Neural cell (in vitro differentiated cells): ENCODE measurements at regions not wholly inside any gene's neighbourhood (a gene's known extent, or its start where the extent isn't known, plus 50 kb on each side); places are given as distances from the start of the nearest gene placed in this dataset.

Experiments used
- H2AFZ ChIP-seq: fragments of 200-600, 300-800 bp; sonication (generic), shearing (Covaris generic); 2 replicates; pipeline ENCODE4 v1.6.0; 2014; ENCODE audit warnings: low read depth, mild to moderate bottlenecking, antibody characterized with exemption, low read length, moderate library complexity
- H3F3A ChIP-seq: fragments of 200-600 bp; shearing (Covaris generic); 2 replicates; pipeline ENCODE4 v1.6.1; 2016; ENCODE audit warnings: mild to moderate bottlenecking, moderate library complexity, mixed read lengths, antibody characterized with exemption, low read length; ENCODE audit not compliant: insufficient read depth, poor library complexity, severe bottlenecking
- H3K27ac ChIP-seq: fragments of 200-600, 300-800 bp; sonication (generic), shearing (Covaris generic); 2 replicates; pipeline ENCODE4 v1.5.1; 2014; ENCODE audit warnings: mild to moderate bottlenecking, low read length, moderate library complexity
- H3K27me3 ChIP-seq: fragments of 300-800, 200-600 bp; sonication (generic), shearing (Covaris generic); 2 replicates; pipeline ENCODE4 v1.6.0; 2014; ENCODE audit warnings: mild to moderate bottlenecking, low read depth, low read length, moderate library complexity; ENCODE audit not compliant: insufficient read depth
- H3K36me3 ChIP-seq: fragments of 300-800, 200-600 bp; sonication (generic), shearing (Covaris generic); 2 replicates; pipeline ENCODE4 v1.5.1; 2014; ENCODE audit warnings: mild to moderate bottlenecking, antibody characterized with exemption, low read length, moderate library complexity; ENCODE audit not compliant: insufficient read depth
- H3K4me2 ChIP-seq: fragments of 300-800, 200-600 bp; sonication (generic), shearing (Covaris generic); 2 replicates; pipeline ENCODE4 v1.6.0; 2014; ENCODE audit warnings: mild to moderate bottlenecking, low read length
- H3K4me3 ChIP-seq: fragments of 300-800, 200-600 bp; sonication (generic), shearing (Covaris generic); 2 replicates; pipeline ENCODE4 v1.5.1; 2014; ENCODE audit warnings: mild to moderate bottlenecking, low read length, moderate library complexity
- H3K79me2 ChIP-seq: fragments of 200-600 bp; shearing (Covaris generic); replicated peaks from 2 replicates; pipeline ENCODE4 v1.6.0; 2014; ENCODE audit warnings: mild to moderate bottlenecking, low read length, moderate library complexity; ENCODE audit not compliant: insufficient read depth
- H3K9ac ChIP-seq: fragments of 300-800, 200-600 bp; sonication (generic), shearing (Covaris generic); 2 replicates; pipeline ENCODE4 v1.6.1; 2016; ENCODE audit warnings: mild to moderate bottlenecking, low read length, mixed read lengths
- H3K9me2 ChIP-seq: fragments of 200-600 bp; shearing (Covaris generic); 2 replicates; pipeline ENCODE4 v1.6.1; 2016; ENCODE audit warnings: mild to moderate bottlenecking, low read length, mixed read lengths; ENCODE audit not compliant: insufficient read depth
- H3K9me3 ChIP-seq: fragments of 200-600, 300-800 bp; sonication (generic), shearing (Covaris generic); 2 replicates; pipeline ENCODE4 v1.6.1; 2016; ENCODE audit warnings: mild to moderate bottlenecking, mixed run types, low read length, moderate library complexity, mixed read lengths
- H4K20me1 ChIP-seq: fragments of 200-600 bp; shearing (Covaris generic); 2 replicates; pipeline ENCODE4 v1.6.1; 2016; ENCODE audit warnings: mild to moderate bottlenecking, mixed run types; ENCODE audit not compliant: insufficient read depth
- EP300 ChIP-seq: fragments of 450-650 bp; conservative IDR thresholded peaks from 2 replicates; pipeline ENCODE4 v1.6.1; 2014; ENCODE audit warnings: antibody characterized with exemption, mild to moderate bottlenecking, moderate library complexity; ENCODE audit not compliant: poor library complexity, severe bottlenecking
- EZH2 ChIP-seq: fragments of 200-600, 300-800 bp; shearing (Covaris generic), sonication (generic); IDR thresholded peaks from 2 replicates; pipeline ENCODE4 v1.6.1; 2014; ENCODE audit warnings: antibody characterized with exemption, low read length, borderline replicate concordance, mild to moderate bottlenecking; ENCODE audit not compliant: insufficient read depth, poor library complexity, severe bottlenecking
- MXI1 ChIP-seq: fragments of 450-650 bp; conservative IDR thresholded peaks from 2 replicates; pipeline ENCODE4 v1.6.1; 2014; ENCODE audit warnings: antibody characterized with exemption, mild to moderate bottlenecking; ENCODE audit not compliant: poor library complexity, severe bottlenecking
- POLR2AphosphoS5 ChIP-seq: IDR thresholded peaks from 2 replicates; pipeline ENCODE4 v1.6.1; 2012
- RAD21 ChIP-seq: fragments of 450-650 bp; conservative IDR thresholded peaks from 2 replicates; pipeline ENCODE4 v1.6.1; 2014; ENCODE audit warnings: antibody characterized with exemption, mild to moderate bottlenecking, moderate library complexity
- SMC3 ChIP-seq: fragments of 450-650 bp; conservative IDR thresholded peaks from 2 replicates; pipeline ENCODE4 v1.6.1; 2014; ENCODE audit warnings: antibody characterized with exemption, mild to moderate bottlenecking, moderate library complexity; ENCODE audit not compliant: poor library complexity
- TAF1 ChIP-seq: IDR thresholded peaks from 2 replicates; pipeline ENCODE4 v1.6.1; 2012; ENCODE audit warnings: low read depth
- TF ChIP-seq, protein P1 (sequence below): IDR thresholded peaks from 2 replicates; pipeline ENCODE4 v1.6.1; 2012; ENCODE audit warnings: borderline replicate concordance
- TF ChIP-seq, protein P2 (sequence below): fragments of 450-650 bp; IDR thresholded peaks from 2 replicates; pipeline ENCODE4 v1.5.1; 2014; ENCODE audit warnings: antibody characterized with exemption, mild to moderate bottlenecking, moderate library complexity; ENCODE audit not compliant: poor library complexity, severe bottlenecking

DNA sequence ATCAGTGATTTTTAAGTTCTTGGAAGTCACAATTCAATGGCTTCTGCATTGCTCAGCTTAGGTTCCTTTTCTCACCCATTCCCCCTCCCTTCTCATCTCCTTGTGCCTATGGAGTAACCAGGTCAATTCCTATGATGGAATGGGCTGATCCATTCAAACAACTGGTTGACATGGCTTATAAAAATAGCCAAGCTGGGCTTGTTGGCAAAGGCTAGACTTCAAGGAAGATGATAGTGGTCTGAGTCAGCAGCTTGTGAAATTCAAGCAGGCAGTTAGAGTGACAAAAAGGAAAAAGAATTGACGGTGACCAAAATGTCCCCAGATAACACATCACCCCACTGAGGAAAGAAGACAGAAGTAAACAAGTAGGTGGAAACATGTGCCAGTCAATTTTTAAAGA lies 119.9 kb upstream of the PCED1B start:
- TF ChIP-seq TAF1 (no peak), EZH2 (no peak)
- TF ChIP-seq, protein P1, sequence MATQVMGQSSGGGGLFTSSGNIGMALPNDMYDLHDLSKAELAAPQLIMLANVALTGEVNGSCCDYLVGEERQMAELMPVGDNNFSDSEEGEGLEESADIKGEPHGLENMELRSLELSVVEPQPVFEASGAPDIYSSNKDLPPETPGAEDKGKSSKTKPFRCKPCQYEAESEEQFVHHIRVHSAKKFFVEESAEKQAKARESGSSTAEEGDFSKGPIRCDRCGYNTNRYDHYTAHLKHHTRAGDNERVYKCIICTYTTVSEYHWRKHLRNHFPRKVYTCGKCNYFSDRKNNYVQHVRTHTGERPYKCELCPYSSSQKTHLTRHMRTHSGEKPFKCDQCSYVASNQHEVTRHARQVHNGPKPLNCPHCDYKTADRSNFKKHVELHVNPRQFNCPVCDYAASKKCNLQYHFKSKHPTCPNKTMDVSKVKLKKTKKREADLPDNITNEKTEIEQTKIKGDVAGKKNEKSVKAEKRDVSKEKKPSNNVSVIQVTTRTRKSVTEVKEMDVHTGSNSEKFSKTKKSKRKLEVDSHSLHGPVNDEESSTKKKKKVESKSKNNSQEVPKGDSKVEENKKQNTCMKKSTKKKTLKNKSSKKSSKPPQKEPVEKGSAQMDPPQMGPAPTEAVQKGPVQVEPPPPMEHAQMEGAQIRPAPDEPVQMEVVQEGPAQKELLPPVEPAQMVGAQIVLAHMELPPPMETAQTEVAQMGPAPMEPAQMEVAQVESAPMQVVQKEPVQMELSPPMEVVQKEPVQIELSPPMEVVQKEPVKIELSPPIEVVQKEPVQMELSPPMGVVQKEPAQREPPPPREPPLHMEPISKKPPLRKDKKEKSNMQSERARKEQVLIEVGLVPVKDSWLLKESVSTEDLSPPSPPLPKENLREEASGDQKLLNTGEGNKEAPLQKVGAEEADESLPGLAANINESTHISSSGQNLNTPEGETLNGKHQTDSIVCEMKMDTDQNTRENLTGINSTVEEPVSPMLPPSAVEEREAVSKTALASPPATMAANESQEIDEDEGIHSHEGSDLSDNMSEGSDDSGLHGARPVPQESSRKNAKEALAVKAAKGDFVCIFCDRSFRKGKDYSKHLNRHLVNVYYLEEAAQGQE: no peak
- H3K36me3 ChIP-seq: no peaks in the 10 kb centered on the region
- no peak overlapping the region for H3K27ac ChIP-seq
- no peak overlapping the region for H3K4me3 ChIP-seq
- H3F3A ChIP-seq: no peaks in the 10 kb centered on the region
- no peaks in the 10 kb centered on the region for H4K20me1 ChIP-seq
- H2AFZ ChIP-seq: no peak overlapping the region
- H3K4me2 ChIP-seq: no peak overlapping the region
- no peaks in the 10 kb centered on the region for H3K79me2 ChIP-seq
- H3K27me3 ChIP-seq: no peaks in the 10 kb centered on the region
- no peaks in the 10 kb centered on the region for H3K9me3 ChIP-seq
- no peaks in the 10 kb centered on the region for H3K9me2 ChIP-seq
- H3K9ac ChIP-seq: no peak overlapping the region

GRCh38 chr12:46960681-46961080 lies 118.7 kb upstream of the PCED1B start:
- TF ChIP-seq RAD21 (no peak), SMC3 (no peak), MXI1 (no peak), TAF1 (no peak), EP300 (no peak)
- TF ChIP-seq, protein P2, sequence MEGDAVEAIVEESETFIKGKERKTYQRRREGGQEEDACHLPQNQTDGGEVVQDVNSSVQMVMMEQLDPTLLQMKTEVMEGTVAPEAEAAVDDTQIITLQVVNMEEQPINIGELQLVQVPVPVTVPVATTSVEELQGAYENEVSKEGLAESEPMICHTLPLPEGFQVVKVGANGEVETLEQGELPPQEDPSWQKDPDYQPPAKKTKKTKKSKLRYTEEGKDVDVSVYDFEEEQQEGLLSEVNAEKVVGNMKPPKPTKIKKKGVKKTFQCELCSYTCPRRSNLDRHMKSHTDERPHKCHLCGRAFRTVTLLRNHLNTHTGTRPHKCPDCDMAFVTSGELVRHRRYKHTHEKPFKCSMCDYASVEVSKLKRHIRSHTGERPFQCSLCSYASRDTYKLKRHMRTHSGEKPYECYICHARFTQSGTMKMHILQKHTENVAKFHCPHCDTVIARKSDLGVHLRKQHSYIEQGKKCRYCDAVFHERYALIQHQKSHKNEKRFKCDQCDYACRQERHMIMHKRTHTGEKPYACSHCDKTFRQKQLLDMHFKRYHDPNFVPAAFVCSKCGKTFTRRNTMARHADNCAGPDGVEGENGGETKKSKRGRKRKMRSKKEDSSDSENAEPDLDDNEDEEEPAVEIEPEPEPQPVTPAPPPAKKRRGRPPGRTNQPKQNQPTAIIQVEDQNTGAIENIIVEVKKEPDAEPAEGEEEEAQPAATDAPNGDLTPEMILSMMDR: no peak
- Histone ChIP-seq H3K27ac (no peak overlapping the region), H3K27me3 (no peaks in the 10 kb centered on the region)

DNA sequence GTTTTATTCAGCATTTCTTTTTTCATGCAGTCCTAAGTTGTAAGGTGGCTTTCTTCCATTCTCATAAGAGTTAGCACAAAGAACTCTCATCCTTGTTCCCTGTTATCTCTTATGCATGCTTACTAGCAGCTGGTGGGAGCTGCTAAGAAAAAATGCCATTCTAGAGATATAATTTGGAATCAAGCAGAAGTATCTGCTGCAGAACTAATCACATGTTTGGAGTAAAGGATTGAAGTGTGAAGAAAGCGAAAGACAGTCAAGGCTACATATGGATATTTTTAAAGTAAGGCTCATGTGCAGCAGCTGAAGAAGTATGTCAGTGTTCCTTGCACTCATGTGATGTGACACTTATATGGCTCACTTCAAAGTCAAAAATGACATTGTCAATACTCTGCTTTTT lies 116.2 kb upstream of the PCED1B start:
- H2AFZ ChIP-seq: no peak overlapping the region
- H3K4me3 ChIP-seq: no peak overlapping the region
- H3K9me3 ChIP-seq: no peaks in the 10 kb centered on the region
- no peaks in the 10 kb centered on the region for H3K79me2 ChIP-seq
- TF ChIP-seq MXI1 (no peak), SMC3 (no peak), POLR2AphosphoS5 (no peak), TAF1 (no peak)
- TF ChIP-seq, protein P2: no peak
- TF ChIP-seq, protein P1: no peak
- no peaks in the 10 kb centered on the region for H3F3A ChIP-seq
- no peak overlapping the region for H3K27ac ChIP-seq
- no peak overlapping the region for H3K9ac ChIP-seq
- no peaks in the 10 kb centered on the region for H3K27me3 ChIP-seq
- no peaks in the 10 kb centered on the region for H3K9me2 ChIP-seq
- no peak overlapping the region for H3K4me2 ChIP-seq
- H3K36me3 ChIP-seq: no peaks in the 10 kb centered on the region
- no peaks in the 10 kb centered on the region for H4K20me1 ChIP-seq

More at GRCh38 chr12:46960681-46961080, 118.7 kb upstream of the PCED1B start:
- no peak overlapping the region for H3K9ac ChIP-seq
- no peak overlapping the region for H3K4me3 ChIP-seq
- H3K79me2 ChIP-seq: no peaks in the 10 kb centered on the region
- no peaks in the 10 kb centered on the region for H3K9me2 ChIP-seq
- H4K20me1 ChIP-seq: no peaks in the 10 kb centered on the region
- H2AFZ ChIP-seq: no peak overlapping the region
- no peaks in the 10 kb centered on the region for H3F3A ChIP-seq
- H3K9me3 ChIP-seq: no peaks in the 10 kb centered on the region
- H3K4me2 ChIP-seq: no peak overlapping the region
- no peaks in the 10 kb centered on the region for H3K36me3 ChIP-seq
